Smooth muscle cell of the brain vasculature (primary cell): ENCODE measurements at regions not wholly inside any gene's neighbourhood (a gene's known extent, or its start where the extent isn't known, plus 50 kb on each side); places are given as distances from the start of the nearest gene placed in this dataset.
"Not testable (repeated sequence)": the region's sequence is repeated elsewhere in the genome, so short reads cannot be mapped to it uniquely, and the experiment has no call there.

Experiments
- DNase-seq: peaks from one replicate; pipeline ENCODE4 v3.0.0-alpha.2; 2012; ENCODE audit warnings: low read depth, low spot score

DNA sequence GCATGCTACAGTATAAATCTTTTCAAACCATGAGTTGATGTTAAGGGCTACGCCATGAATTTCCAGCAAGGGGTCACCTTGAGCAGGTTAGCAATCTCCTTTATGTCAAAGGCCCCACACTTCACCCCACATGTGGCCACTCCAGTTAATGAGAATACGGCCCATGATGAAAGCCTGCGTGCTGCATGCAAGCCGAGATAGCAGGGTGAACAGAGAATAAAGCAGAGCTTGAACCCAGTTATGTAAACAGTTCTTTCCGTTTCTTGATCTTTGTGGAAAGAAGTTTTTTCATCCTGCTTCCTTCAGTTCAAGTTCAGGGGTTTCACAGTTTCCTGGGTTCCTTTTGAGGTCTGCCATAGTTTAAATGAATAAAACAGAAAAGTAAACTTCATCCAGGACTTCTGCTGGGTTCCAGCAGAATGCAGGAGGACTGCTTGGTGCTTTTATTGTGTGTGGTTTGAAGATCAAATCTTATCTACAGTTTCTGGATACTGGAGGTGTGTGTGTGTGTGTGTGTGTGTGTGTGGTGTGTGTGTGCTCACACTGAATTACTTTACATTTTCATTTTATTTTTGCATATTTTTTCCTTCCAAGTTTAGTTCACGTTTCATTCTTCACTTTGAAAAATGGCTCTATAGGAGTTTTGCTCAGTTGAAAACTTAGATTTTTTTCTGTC, 87.1 kb downstream of the HMHB1 start:
- no peak for DNase-seq

DNA sequence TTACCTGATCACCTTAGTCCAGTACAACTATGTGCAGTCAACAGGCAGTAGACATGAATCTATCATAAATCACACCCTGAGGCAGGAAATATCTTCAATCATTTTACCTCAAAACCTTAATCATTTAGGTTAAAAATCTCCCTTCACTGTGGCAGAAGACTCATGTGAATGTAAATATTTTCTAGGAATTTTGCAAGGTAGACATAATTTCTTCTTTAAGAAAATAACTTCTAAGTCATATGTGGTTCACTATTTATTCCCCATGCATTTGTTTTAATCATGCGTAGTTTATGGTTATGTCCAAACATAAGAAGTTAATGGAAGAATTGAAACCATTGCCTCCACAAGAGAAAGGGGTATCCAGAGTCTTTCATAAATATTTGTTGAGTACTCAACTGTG, 97.0 kb downstream of the HMHB1 start:
- no peak for DNase-seq

DNA sequence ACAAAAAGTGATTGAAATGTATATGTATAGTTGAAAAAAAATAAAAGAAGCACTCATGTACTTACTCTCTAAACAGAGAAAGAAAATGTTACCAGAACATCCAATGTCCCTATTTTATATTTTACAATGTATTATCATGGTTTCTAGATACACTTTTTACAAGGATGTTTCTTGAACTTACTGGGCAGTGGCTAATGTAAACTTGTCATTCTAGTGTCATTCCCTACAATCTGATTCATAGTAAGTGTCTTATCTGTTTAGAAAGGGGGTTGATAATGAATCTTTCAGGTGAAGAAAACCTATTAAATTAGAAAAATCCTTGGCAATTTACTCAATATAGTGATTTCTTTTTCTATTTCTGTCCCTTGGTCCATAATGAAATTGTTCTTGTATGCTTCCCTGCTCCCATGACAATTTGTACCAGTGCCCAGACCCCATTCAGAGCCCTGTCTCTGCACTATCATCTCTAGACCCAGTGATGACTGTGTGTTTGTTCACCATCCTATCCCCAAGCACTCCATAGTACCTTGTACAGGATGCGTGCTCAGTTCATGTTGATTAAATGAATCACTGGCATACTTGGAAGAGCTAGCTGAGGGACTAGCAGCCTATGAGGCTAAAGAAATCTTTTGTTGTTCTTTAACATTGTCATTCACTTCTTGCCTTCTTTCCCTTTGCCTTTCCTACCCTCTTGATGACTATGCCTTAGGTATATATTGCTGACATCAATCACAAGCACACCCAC, 101.2 kb downstream of the HMHB1 start:
- no peak for DNase-seq

DNA sequence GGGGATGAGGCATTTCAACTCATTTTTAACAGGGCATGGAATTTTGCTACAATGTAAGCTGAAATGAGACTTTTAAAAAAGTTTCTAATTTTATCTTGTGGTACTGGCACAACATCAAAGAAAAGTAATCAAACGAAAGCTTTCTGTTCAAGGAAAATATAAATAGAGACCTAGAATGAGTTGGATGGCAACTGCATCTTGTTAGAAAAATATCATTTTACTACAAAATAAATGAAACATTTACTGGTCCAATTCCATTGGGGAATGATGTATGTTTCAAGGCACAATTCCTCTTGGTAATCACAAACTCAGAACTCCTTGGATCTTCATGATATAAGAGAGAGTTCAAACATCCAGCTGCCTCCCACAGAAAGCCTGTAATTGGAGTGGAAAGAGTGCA, 102.8 kb downstream of the HMHB1 start:
- no peak for DNase-seq

DNA sequence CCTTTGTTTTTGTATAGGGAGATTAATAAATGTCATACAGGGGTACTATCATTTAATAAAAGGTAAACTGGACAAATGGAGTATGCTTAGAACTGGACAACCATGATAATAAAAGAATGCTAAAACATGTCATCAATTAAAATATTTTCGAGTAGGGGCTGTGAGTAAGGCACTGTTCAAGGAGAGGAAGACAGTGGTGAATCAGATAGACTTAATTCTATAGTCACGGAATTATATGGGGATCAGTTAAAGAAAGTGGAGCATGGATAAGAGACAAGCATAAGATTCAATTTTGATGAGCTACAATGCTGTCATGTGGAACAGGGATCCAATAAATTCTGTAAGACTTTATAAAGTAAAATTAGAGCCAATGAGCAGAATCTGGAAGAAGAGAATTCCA, 104.5 kb downstream of the HMHB1 start:
- DNase-seq: no peak

DNA sequence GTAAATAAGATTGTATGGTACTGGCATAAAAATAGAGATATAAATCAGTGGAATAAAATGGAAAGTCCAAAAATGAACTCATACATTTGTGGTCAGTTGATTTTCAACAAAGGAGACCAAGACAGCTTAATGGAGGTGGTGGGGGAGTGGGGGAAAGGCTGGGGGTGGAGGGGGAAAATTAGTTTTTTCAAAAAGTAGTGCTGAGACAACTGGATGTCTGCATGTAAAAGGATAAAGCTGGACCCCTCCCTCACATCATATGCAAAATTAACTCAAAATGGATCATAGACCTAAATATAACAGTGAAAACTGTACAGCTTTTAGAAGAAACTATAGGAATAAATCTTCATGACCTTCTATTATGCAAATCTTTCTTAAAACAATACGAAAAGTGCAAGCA, 107.0 kb downstream of the HMHB1 start:
- no peak for DNase-seq

DNA sequence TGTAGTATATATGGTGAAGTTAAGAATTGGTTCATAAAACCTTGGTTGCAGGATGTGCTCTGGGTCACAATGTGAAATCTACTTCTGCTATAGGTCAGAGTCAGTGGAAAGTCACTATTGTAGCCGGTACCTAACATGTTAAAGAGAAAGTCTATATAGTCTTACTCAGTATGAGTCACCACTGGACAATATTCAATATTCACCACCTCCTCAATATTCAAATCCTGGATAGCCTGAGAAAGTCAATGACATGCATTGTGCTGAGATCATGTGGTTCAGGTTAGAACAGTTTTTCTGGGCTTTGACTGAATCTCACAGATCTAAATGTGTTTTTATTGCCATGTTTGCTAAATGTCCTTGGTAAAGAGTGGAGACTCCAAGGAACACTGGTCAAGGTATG, 108.8 kb downstream of the HMHB1 start:
- DNase-seq: no peak

DNA sequence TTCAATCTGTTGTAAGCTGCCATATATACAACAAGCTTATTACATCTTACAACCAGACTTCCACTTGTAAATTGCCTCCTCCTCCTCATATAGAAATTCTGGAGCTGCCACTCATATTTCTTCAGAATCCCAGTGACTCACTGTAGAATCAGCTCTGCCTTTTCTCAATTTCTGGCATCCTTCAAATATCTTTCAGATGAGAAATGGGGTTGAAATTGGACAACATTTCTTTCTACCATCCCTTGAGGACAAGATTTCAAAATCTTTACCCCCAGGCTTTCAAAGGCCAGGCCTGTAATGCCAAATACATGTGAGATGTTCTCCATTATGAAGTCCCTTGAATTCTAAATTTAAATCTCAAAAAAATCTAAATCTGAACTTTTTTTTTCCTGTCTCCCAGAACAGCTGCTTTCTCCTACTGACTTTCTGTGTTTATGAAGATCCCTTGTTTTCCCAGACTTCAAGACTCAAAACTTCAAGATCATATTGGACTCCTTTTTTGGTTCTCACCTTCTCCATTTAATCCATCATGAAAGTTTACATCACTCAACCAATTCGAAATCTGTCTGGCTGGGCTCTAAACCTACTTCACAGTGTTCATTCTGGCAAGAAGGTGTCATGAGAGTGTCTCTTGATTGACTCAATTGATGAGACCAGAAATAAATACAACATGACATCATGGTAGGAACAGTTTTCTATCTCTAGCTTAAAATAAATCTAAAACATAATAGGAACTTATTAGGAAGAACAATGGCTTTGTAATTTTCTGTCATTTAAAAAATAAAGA, 109.8 kb downstream of the HMHB1 start:
- DNase-seq: no peak

DNA sequence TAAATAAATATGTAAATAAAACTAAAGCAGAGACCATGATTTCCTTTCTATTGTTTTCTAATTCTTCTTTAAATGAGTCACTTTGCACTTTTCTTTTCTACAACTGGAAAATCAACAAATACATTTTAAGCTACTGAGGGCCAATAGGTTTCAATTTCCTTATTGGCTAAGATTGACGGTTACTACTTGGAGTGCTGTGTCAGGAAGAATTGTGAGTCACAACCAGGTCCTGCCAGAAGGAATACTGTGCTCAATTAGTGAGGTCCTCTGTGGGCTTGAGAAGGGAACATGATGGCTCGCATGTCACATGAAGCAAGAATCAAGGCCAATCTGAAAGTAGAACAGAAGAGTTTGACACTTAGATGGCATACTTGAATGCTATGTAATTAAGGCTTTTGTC, 110.8 kb downstream of the HMHB1 start:
- no peak for DNase-seq

DNA sequence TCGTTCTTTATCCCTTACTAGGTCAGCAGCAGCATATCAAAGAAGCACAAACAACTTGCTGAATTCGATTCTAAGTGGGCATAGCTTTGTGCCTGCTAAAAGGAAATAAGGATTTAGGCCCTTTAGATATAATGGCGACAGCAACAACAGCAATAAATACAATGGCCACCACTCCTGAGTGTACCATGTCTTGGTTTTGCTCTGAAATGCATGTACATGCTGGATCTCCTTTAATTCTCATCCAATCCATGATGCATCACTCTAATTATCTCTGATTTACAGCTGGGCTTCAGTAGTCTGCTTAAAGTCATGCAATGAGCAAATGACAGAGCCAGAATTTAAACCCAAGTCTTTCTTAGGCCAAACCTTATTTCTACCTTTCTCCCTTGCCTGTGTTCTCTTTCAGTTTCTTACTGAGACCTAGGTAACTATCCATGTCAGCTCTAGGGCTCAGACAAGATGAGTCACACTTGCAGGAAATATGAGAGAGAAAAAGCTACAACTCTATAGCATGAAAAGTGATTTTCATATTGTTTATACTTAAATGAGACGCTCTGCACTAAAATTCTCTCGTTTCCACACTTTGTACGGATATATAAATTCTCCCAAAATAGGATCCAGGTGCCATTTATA, 111.8 kb downstream of the HMHB1 start:
- DNase-seq: no peak

DNA sequence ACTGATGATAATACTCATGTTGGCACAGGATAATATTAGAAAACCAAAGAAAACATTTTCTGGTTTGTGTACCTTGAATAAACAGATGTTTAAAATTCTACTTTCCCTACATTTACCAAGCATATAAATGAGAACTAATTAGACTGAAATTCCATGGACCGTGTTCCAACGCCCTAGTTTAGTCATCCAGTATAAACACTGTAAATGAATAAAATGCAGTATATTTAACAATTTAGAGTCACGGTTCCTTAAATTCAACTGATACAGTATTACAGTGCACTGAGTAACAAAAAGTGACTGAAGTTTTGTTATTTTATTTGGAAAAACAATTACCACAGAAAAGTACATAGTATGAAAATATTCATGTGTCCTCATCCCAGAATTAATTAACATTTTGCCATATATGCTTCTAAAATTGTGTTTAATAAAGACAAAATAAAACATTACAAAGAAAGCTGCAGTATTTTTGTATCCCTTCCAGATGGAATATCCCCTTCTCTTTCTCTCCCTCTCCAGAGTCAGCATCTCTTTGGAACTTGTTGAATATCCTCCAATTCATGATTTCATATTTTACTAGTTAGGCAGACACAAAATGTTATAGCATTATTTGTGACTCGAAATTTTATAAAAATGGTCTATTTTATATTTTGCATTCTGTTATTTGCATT, 112.5 kb downstream of the HMHB1 start:
- no peak for DNase-seq

DNA sequence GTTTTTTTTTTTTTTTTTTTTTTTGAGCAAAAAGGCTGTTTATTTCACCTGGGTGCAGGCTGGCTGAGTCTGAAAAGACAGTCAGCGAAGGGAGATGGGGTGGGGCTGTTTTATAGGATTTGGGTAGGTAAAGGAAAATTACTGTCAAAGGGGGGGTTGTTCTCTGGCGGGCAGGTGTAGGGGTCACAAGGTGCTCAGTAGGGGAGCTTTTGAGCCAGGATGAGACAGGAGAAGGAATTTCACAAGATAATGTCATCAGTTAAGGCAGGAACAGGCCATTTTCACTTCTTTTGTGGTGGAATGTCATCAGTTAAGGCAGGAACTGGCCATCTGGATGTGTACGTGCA, 113.0 kb downstream of the HMHB1 start:
- not testable (repeated sequence) for DNase-seq

DNA sequence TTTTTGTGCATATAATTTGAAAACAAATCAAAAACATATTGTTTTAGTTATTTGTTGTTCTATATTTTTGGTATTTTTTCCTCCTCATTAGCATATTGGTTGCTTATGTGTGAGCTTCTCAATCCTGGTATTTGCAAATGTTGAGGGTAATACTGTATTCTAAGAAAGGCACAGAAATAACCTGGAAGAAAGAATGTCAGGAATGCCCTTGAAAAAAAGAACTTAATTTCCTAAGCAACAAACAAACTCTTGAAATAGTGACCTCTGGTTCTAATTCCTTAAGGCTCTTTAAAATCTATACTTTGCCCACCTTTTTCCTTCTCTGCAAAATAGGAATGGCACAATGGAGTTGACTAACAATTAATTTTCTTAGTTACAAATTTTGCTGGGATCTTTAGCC, 117.5 kb downstream of the HMHB1 start:
- DNase-seq: no peak

DNA sequence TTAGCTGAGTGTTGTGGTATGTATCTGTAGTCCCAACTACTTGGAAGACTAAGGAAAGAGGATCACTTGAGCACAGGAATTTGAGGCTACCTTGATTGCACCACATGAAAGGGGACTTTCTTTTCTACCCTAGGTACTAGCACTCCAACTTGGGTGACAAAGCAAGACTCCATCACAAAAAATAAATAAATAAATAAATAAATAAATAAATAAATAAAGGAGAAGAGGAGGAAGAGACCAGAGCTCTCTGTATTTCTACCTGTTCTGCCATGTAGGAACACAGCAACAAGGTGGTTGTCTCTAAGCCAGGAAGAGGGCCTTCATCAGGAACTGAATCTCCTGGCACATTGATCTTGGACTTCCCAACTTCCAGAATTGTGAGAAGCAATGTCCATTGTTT, 118.6 kb downstream of the HMHB1 start:
- no peak for DNase-seq

DNA sequence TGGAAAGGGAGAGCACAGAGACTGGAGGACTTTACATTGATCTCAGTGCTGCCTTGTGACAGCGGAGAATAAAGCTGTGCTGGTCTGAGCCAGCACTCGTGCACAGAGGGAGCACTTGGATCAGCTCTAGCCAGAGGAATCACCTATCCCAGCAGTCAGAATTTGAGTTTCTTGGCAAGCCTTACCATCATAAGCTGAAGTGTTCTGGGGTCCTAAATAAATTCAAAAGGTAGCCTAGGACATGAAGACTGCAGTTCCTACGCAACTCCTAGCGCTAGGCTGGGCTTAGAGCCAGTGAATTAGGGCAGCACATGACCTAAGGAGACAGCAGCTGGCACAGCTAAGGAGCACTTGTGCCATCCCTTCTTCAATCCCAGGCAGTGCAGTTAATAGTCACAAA, 119.5 kb downstream of the HMHB1 start:
- no peak for DNase-seq

DNA sequence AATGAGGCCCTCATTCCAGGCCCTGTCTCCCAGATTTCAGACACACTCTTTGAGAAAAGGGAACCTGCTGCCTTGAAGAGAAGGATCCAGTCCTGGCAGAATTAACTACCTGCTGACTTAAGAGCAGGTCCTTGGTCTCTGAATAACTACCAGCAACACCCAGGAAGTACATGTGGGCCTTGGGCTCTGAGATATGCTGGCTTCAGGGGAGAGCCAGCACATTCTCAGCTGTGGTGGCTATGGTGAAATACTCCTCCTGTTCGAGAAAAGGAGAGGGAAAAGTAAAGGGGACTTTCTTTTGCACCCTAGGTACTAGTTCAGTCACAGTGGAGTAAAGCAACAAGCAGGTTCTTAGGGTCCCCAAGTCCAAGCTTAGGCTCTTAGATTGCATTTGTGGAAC, 120.0 kb downstream of the HMHB1 start:
- no peak for DNase-seq

DNA sequence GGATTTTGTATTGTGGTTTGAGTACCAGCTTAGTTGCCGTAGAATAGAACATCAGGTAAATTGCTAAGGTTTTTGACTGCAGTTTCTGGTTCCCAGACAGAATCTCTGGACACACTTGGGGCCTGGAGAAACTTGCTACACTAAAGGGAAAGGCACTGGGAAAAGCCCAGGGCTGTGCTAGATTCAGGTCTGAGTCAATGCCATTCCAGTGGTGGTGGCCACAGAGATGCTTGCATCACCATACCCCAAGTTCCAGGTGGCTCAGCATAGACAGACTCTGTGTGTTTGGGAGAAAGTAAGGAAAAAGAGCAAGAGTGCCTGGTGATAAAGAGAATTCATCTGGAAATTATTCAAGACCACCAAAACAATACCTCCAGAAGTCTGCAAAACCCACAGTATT, 120.6 kb downstream of the HMHB1 start:
- no peak for DNase-seq

DNA sequence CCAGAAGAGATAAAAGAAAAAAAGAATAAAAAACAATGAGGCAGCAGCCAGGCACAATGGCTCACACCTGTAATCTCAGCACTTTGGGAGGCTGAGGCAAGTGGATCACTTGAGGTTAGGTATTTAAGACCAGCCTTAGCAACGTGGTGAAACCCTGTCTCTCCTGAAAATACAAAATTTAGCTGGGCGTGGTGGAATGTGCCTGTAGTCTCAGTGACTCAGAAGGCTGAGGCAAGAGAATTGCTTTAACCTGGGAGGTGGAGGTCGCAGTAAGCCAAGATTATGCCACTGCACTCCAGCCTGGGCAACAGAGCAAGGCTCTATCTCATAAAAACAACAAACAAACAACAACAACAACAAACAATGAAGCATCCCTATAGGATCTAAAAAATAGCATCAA, 121.5 kb downstream of the HMHB1 start:
- no peak for DNase-seq

DNA sequence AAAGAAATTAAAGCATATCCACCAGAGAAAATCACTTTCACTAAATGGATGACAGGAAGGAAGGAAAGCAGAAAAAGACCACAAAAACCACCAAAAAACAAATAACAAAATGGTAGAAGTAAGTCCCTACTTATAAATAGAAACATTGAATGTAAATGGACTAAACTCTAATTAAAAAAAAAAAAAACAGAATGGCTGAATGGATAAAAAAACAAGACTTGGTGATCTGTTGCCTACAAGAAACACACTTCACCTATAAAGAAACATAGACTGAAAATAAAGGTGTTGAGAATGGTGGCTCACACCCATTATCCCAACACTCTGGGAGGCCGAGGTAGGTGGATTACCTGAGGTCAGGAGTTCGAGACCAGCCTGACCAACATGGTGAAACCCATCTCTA, 122.9 kb downstream of the HMHB1 start:
- no peak for DNase-seq

DNA sequence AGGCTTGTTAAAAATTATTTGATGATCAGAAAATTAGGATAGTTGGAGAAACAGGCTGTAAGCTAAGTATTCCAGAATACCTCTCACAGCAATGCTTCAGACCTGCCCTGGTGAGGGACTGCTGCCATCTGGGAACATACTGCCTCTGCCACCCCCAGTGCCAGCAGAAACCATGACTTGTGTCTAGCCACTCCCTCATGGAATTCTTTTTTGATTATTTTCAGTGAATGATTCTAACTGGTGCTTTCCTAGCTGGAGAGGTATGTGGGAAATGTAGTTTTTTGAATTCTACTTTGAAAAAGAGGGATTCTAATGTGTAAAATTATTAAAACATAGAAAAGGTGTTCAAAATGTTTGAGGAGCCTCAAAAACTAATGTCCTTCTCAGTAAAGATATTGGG, 126.3 kb downstream of the HMHB1 start:
- DNase-seq: no peak

DNA sequence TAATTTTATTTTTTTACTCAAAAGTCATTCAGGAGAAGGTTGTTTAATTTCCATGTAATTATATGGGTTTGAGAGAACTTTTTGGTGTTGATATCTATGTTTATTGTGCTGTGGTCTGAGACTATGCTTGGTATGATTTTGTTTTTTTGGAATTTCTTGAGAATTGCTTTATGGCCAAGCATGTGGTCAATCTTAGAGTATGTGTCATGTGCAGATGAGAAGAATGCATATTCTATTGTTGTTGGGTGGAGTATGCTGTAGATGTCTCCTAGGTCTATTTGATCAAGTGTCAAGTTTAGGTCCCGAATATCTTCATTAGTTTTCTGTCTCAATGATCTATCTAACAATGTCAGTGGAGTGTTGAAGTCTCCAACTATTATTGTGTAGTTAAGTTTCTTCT, 134.9 kb downstream of the HMHB1 start:
- DNase-seq: no peak

DNA sequence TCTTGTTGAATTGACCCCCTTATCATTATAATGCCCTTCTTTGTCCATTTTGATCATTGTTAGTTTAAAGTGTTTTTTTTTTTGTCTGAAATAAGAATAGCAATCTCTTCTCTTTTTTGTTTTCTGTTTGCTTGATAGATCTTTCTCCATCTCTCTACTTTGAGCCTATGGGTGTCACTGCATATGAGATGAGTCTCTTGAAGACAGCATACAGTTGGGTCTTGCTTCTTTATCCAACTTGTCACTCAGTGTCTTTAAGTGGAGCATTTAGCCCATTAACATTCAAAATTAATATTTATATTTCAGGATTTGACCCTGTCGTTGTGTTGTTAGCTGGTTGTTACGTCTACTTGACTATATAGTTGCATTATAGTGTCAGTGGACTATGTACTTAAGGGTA, 135.4 kb downstream of the HMHB1 start:
- DNase-seq: no peak
